ENCODE measurements at regions not wholly inside any gene's neighbourhood (a gene's known extent, or its start where the extent isn't known, plus 50 kb on each side); places are given as distances from the start of the nearest gene placed in this dataset.
"Not testable (repeated sequence)": the region's sequence is repeated elsewhere in the genome, so short reads cannot be mapped to it uniquely, and the experiment has no call there.

DNA sequence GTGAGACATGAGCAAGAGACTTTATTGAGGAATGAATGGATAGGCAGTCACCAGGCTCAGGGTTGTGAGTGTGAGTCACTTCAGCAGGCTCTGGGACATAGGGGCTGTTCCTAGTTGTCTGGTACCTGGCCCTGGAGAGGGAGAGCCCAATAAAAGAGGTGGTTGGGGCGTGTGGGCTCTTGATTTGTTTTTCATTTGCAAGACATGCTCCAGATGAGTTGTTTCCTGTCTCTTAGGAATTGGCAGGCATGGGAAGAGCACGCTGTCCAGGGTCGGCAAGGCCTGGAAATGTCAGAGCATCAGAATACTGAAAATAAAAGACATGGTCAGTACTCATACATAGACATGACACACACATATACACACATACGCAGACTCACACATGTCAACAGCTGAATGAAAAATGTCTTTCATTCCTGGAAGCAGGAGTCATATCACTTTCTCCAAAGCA lies 166.3 kb upstream of the SULF2 start:
- DNase-seq = no peak

GRCh38 chr20:47950913-47951283 lies 165.6 kb upstream of the SULF2 start:
- no peak for DNase-seq

DNA sequence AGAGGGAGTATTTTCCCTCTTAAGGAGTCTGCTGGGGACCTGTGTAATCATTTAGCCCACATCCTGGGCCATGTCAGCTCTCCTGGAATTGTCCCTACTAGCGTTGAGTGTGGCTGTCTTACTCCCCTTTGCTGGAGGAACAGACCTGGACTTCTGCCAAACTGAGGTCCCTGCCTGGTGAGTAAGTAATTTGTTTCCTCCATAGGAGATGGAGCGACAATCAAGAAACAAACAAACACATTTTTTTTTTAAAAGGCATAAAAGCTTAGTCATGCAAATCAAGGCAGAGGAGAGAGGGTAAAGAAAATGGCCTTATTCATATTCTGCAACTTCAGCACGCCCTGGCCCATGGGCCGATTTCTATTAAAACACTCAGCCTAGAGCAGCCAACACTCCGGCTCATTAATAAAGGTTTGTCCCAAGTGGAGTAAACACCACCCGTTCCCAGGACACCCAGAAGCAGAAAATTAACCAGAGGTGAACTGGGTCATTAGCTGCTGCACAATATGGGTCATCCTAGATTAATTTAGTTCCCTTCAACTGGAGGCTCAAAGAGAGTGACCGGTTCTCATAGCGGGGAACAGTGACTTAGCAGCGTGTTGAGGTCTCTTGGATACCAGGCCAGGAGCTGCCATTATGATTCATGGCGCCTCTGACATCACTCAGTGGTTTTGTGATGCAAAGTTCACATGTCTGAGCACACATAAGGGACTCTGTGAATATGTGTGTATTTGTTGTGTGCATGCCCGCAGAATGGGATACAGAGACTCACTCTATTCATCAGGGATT lies 165.0 kb upstream of the SULF2 start:
- DNase-seq = peak in 28 of 51 donors; percentile 3 to 75 (median 39)

- DNase-seq = no peak
Observed at GRCh38 chr20:47949230-47949629, 163.9 kb upstream of the SULF2 start.

GRCh38 chr20:47944682-47945081 lies 159.4 kb upstream of the SULF2 start:
- DNase-seq = no peak

GRCh38 chr20:47941869-47942268 lies 156.6 kb upstream of the SULF2 start:
- DNase-seq = no peak

- DNase-seq = no peak
Observed at GRCh38 chr20:47940101-47940813, 155.0 kb upstream of the SULF2 start.

GRCh38 chr20:47936612-47937011 lies 151.3 kb upstream of the SULF2 start:
- no peak for DNase-seq

GRCh38 chr20:47934761-47935160 lies 149.5 kb upstream of the SULF2 start:
- DNase-seq = no peak

DNA sequence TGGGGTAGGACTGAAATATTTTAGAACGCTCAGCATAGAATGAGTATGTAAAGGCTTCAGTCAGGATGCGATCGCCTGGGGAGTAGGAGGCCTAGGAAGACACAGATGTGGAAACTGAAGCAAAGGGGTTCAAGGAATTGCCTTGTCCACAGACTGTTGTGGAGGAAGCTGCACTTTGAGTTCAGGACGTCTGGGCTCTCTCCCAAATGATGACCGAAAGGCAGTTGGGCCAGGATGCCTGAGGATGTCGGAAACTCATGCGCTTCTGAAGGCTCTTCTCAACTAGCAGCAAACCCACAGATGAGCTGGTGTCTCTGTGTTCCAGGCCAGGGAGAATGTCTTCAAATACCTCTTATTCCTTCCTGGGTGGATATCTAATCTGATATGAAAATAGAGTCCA lies 146.2 kb upstream of the SULF2 start:
- no peak for DNase-seq

GRCh38 chr20:47931002-47931401 lies 145.7 kb upstream of the SULF2 start:
- DNase-seq = no peak

- no peak for DNase-seq
Observed at GRCh38 chr20:47929368-47930115, 144.3 kb upstream of the SULF2 start.

GRCh38 chr20:47927944-47928343 lies 142.7 kb upstream of the SULF2 start:
- DNase-seq = no peak

DNA sequence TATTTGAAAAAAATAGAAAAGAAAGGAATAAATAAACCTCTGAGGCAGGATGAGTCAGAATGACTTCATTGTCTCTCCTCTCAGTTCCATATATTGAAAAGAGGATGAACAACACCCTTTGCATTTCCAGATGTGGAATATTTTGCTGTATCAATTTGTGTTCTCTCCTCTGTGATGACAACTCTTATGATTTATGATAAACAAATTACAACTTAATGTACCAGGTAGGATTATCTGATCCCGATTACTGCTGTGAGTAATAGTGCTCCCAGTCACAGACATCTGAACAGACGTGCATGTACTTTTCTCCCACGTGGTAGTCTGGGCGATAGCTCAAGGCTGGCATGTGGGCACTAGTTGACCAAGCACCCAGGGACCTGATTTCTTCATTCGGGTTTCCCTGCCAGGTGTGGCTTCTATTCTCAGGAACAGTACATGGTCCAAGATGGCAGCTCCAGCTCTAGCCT lies 142.1 kb upstream of the SULF2 start:
- no peak for DNase-seq

DNA sequence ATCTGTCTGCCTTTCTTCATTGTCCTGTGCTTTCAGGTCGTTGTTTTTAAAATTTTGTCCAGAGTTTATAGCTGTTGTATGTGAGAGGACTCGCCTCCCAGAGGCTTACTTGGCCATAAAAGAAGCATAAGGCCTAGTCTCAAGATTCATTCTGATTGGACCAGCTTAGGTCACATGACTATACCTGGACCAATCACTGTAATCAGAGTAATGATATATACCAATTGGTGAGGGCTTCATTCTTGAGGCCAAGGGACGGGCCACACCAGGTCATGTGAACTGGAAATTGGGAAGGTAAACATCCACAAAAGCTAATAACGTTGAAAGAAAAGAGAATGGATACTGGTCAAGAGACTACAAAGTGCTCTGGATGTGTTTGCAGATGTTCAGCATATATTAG lies 141.4 kb upstream of the SULF2 start:
- DNase-seq = no peak

GRCh38 chr20:47925593-47925992 lies 140.3 kb upstream of the SULF2 start:
- no peak for DNase-seq

- DNase-seq = no peak
Observed at GRCh38 chr20:47922269-47922668, 137.0 kb upstream of the SULF2 start.

DNA sequence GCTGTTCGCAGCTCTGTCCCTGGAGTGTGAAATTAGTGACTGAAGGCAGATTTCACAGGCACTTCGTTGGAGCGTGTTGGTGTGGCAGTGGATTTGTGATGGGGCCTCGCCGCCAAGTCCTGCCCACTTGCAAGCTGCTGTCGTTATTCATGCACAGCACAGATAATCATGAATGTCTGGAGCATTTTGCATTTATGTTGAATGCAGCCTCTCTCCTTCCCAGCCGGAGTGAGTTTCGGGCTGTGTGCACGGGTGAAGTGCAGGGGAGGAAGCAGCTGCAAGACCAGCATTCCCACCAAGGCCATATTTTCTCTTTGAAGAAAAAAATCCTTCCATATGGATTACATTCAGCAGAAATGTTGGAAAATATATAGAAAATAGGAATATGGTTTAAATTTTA lies 136.5 kb upstream of the SULF2 start:
- DNase-seq = not testable (repeated sequence)

DNA sequence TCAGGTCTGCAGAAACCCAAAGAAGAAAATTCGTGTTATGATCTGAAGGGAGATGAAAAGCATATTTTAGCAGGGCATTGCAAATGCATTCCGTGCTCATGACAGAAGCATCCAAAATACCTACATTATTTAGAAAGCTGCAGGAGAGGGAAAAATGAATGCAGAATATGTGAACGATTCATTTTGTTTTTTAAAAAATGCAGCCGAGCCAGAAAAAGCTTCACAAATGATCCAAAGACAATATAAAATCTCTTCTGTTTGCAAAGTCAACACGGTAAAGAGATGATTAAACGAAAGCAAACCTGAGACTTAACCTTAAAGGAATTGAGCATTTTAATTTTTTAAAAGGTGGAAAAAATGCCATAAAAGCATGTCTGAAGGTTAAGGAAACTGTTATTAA lies 136.1 kb upstream of the SULF2 start:
- DNase-seq = no peak

DNA sequence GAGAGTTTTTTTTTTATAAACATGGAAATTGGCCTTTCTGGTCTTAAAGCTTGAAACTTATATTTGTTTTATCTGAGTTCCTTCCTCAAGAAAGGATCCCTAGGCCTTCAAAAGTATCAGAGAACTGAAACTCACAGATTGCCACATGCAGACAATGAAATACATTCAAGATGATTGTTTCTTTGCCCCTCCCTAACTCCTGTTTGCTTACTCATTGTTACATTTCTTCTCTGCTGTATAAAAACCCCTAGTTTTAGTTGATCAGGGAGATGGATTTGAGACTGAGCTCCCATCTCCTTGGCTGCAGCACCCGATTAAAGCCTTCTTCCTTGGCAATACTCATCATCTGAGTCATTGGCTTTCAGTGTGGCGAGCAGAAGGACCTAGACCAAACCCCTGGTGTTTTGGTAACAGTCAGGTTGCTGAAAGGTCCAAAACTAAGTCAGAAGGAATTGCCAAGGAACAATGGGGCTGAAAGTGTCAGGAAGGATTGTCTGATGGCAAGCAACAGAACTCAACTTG lies 132.3 kb upstream of the SULF2 start:
- no peak for DNase-seq

DNA sequence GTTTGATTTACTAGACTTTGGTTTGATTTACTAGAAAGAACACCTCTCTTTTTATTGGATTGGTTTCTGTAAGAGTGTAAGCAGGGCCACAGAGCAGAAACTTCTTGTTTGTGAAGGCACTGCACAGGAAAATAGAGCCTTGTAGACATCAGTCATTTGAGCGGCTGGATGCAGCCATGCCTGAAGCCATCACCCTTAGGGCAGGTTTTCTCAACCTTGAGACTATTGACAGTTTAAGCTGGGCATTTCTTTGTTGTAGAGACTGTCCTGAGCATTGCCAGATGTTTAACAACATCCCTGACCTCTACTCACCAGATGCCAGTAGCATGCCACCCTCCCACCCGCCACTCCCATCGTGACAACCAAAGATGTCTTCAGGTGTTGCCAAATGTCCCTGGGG lies 130.2 kb upstream of the SULF2 start:
- DNase-seq = no peak

- no peak for DNase-seq
Observed at GRCh38 chr20:47914792-47915191, 129.5 kb upstream of the SULF2 start.

Data from hypothalamus (tissue), 51 donors.